ENCODE measurements at regions not wholly inside any gene's neighbourhood (a gene's known extent, or its start where the extent isn't known, plus 50 kb on each side); places are given as distances from the start of the nearest gene placed in this dataset.

GRCh38 chr4:138659037-138659811 is 356.4 kb upstream of the NOCT start:
- Histone ChIP-seq H3K4me1 (ENCODE audit: insufficient read depth, low read length, poor library complexity, severe bottlenecking) (no peaks in the 10 kb centered on the region), H3K79me2 (ENCODE audit: insufficient read depth, low read length) (no peaks in the 10 kb centered on the region), H3K27me3 (ENCODE audit: insufficient read depth, low read length, poor library complexity, severe bottlenecking) (no peaks in the 10 kb centered on the region), H3K36me3 (ENCODE audit: insufficient read depth, low read length) (no peaks in the 10 kb centered on the region), H3K4me2 (ENCODE audit: low read depth, low read length, poor library complexity, severe bottlenecking) (no peak overlapping the region), H3K9me2 (replicated peaks; ENCODE audit: low read depth, low read length) (0 out of 2 replicates have a peak, but pooled peaks cover 5% of the 10 kb centered on the region), H4K20me1 (ENCODE audit: insufficient read depth, low read length, poor library complexity, severe bottlenecking) (no peaks in the 10 kb centered on the region), H3K9me3 (ENCODE audit: insufficient read depth, low read depth, low read length) (no peaks in the 10 kb centered on the region), H3K4me3 (ENCODE audit: low read length, poor library complexity, severe bottlenecking) (no peak overlapping the region), H2AFZ (ENCODE audit: low read length) (no peak overlapping the region), H3F3A (ENCODE audit: low read depth) (no peaks in the 10 kb centered on the region), H3K9ac (ENCODE audit: low read depth, low read length, poor library complexity, severe bottlenecking) (no peak overlapping the region)
- no peak for TF ChIP-seq EZH2phosphoT487 (IDR thresholded peaks at IDR 0.05; ENCODE audit: borderline replicate concordance)
- TF ChIP-seq CTCF (conservative IDR thresholded peaks at IDR 0.05; ENCODE audit: low read length), result no peak

GRCh38 chr4:138658518-138658917 is 357.1 kb upstream of the NOCT start:
- TF ChIP-seq EZH2phosphoT487 (IDR thresholded peaks at IDR 0.05; ENCODE audit: borderline replicate concordance) (no peak), CTCF (conservative IDR thresholded peaks at IDR 0.05; ENCODE audit: low read length) (no peak)

DNA sequence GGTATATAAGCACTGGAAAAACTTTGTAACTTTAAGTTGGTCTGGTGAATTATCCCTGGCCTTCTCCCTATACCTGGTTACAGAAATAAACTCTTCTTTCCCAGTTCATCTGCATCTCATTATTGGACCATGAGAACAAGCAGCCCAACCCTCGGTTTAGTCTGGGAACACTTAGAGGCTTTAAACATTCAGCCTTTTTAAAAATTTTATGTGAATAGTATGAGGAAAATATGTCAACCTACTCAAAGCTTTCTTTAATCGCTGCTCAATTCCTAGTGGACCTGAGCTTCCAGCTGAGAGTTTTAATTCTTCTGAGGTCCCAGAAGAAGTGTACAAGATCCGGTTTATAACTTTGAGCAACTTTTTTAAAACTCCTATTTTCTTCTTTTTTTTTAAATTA is 358.6 kb upstream of the NOCT start:
- Histone ChIP-seq H3K9ac (ENCODE audit: low read depth, low read length, poor library complexity, severe bottlenecking) (no peak overlapping the region), H3K9me3 (ENCODE audit: insufficient read depth, low read depth, low read length) (no peaks in the 10 kb centered on the region), H4K20me1 (ENCODE audit: insufficient read depth, low read length, poor library complexity, severe bottlenecking) (no peaks in the 10 kb centered on the region), H3K79me2 (ENCODE audit: insufficient read depth, low read length) (no peaks in the 10 kb centered on the region), H2AFZ (ENCODE audit: low read length) (no peak overlapping the region), H3K36me3 (ENCODE audit: insufficient read depth, low read length) (no peaks in the 10 kb centered on the region), H3K4me3 (ENCODE audit: low read length, poor library complexity, severe bottlenecking) (no peak overlapping the region), H3K27me3 (ENCODE audit: insufficient read depth, low read length, poor library complexity, severe bottlenecking) (no peaks in the 10 kb centered on the region), H3K4me2 (ENCODE audit: low read depth, low read length, poor library complexity, severe bottlenecking) (no peak overlapping the region), H3K4me1 (ENCODE audit: insufficient read depth, low read length, poor library complexity, severe bottlenecking) (no peaks in the 10 kb centered on the region), H3F3A (ENCODE audit: low read depth) (no peaks in the 10 kb centered on the region), H3K9me2 (replicated peaks; ENCODE audit: low read depth, low read length) (0 out of 2 replicates have a peak, but pooled peaks cover 5% of the 10 kb centered on the region)
- no peak for TF ChIP-seq EZH2phosphoT487 (IDR thresholded peaks at IDR 0.05; ENCODE audit: borderline replicate concordance)
- TF ChIP-seq CTCF (conservative IDR thresholded peaks at IDR 0.05; ENCODE audit: low read length), result no peak

More at GRCh38 chr4:138658518-138658917, 357.1 kb upstream of the NOCT start:
- 0 out of 2 replicates have a peak, but pooled peaks cover 5% of the 10 kb centered on the region for H3K9me2 ChIP-seq (replicated peaks; ENCODE audit: low read depth, low read length)
- no peaks in the 10 kb centered on the region for H3F3A ChIP-seq (ENCODE audit: low read depth)
- no peaks in the 10 kb centered on the region for H3K27me3 ChIP-seq (ENCODE audit: insufficient read depth, low read length, poor library complexity, severe bottlenecking)
- no peaks in the 10 kb centered on the region for H4K20me1 ChIP-seq (ENCODE audit: insufficient read depth, low read length, poor library complexity, severe bottlenecking)
- H3K9ac ChIP-seq (ENCODE audit: low read depth, low read length, poor library complexity, severe bottlenecking), result no peak overlapping the region
- no peaks in the 10 kb centered on the region for H3K9me3 ChIP-seq (ENCODE audit: insufficient read depth, low read depth, low read length)
- no peak overlapping the region for H3K4me3 ChIP-seq (ENCODE audit: low read length, poor library complexity, severe bottlenecking)
- H3K79me2 ChIP-seq (ENCODE audit: insufficient read depth, low read length), result no peaks in the 10 kb centered on the region
- no peaks in the 10 kb centered on the region for H3K4me1 ChIP-seq (ENCODE audit: insufficient read depth, low read length, poor library complexity, severe bottlenecking)
- H3K4me2 ChIP-seq (ENCODE audit: low read depth, low read length, poor library complexity, severe bottlenecking), result no peak overlapping the region
- no peaks in the 10 kb centered on the region for H3K36me3 ChIP-seq (ENCODE audit: insufficient read depth, low read length)
- no peak overlapping the region for H2AFZ ChIP-seq (ENCODE audit: low read length)
